ENCODE measurements at regions not wholly inside any gene's neighbourhood (a gene's known extent, or its start where the extent isn't known, plus 50 kb on each side); places are given as distances from the start of the nearest gene placed in this dataset.

DNA sequence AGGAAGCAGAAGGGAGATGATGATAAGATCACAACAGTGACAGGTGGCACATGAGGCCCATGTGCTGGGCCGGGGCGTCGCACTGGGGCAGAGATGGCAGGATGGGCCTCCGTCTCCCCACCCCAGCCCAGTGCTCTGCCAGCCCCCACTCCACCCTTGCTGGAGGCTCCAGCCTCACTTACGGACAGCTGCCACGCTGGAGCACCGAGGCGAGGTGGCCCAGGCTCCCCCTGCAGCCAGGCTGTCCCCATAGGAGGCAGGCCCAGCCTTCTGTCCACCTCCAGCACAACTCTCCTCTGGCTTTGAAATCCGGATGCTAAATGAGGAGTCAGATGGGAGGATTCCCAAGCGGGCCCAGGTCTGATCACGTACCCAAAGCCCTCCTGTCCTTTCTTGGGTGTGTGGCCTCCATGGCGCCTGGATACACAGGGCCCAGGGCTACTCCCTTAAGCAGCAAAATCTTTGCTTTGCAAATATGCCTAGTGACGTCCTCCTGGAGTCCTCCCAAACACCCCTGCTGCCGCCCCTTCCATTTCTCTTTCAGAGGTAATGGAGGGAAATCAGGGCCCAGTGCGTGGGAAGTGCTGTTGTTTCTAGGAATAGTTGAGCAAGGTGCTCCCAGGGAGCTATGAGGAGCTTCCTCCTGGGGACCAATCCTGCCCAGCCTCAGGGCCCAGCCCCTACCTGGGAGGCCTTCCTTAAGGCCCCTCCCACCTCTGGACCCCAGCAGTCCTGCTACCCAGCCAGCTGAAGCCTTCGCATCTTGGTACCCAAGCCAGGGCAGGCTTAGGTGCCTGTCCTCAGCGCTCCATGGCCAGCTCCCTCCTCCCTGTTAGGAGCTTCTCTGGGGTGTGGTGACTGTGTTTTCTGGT is 170.4 kb upstream of the MYCN start:
- intact Hi-C loops (cut with DNase I), result no loop called here
- DNase-seq (ENCODE audit: extremely low spot score), result no peak
- Histone ChIP-seq H3K27ac (replicated peaks in 1 of 4) (no peak overlapping the region), H3K9me3 (no peaks in the 10 kb centered on the region), H3K36me3 (no peaks in the 10 kb centered on the region), H3K4me3 (no peak overlapping the region), H3K27me3 (no peaks in the 10 kb centered on the region), H3K4me1 (no peaks in the 10 kb centered on the region)
- TF ChIP-seq POLR2A (IDR thresholded peaks at IDR 0.05; ENCODE audit: low read depth) (no peak), POLR2AphosphoS5 (IDR thresholded peaks at IDR 0.05) (no peak), EP300 (IDR thresholded peaks at IDR 0.05) (no peak)
- TF ChIP-seq, protein P1, sequence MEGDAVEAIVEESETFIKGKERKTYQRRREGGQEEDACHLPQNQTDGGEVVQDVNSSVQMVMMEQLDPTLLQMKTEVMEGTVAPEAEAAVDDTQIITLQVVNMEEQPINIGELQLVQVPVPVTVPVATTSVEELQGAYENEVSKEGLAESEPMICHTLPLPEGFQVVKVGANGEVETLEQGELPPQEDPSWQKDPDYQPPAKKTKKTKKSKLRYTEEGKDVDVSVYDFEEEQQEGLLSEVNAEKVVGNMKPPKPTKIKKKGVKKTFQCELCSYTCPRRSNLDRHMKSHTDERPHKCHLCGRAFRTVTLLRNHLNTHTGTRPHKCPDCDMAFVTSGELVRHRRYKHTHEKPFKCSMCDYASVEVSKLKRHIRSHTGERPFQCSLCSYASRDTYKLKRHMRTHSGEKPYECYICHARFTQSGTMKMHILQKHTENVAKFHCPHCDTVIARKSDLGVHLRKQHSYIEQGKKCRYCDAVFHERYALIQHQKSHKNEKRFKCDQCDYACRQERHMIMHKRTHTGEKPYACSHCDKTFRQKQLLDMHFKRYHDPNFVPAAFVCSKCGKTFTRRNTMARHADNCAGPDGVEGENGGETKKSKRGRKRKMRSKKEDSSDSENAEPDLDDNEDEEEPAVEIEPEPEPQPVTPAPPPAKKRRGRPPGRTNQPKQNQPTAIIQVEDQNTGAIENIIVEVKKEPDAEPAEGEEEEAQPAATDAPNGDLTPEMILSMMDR (IDR thresholded peaks at IDR 0.05), result no peak
- WGBS, result 74% methylated on average over 16 of the region's 17 CpGs

DNA sequence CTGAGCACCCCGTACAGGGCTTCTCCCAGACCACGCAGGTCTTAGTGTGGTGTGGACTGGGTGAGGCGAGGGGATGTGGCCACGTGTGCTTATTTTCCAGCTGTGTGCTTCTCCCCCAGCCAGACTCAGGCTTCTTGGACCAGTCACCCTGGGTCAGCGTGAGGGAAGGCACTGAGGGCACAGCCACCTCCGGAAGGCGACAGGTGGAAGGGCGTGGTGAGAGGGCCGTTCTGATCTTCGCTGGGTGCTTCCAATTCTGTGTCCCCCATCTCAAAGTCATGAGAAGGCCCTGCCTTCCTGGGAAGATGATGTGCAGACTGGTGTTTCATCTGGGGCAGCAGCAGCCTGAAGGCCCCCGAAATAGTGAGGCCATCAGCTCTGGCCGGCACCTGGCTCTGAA is 169.7 kb upstream of the MYCN start:
- WGBS, result 87% methylated on average over 8 of the region's 12 CpGs
- H3K4me3 ChIP-seq, result no peak overlapping the region
- no peak overlapping the region for H3K27ac ChIP-seq (replicated peaks in 1 of 4)
- no peaks in the 10 kb centered on the region for H3K9me3 ChIP-seq
- DNase-seq (ENCODE audit: extremely low spot score), result no peak
- no peaks in the 10 kb centered on the region for H3K36me3 ChIP-seq
- TF ChIP-seq, protein P1 (IDR thresholded peaks at IDR 0.05), result no peak
- TF ChIP-seq POLR2A (IDR thresholded peaks at IDR 0.05; ENCODE audit: low read depth), result no peak
- no peak for TF ChIP-seq EP300 (IDR thresholded peaks at IDR 0.05)
- no peak for TF ChIP-seq POLR2AphosphoS5 (IDR thresholded peaks at IDR 0.05)
- no peaks in the 10 kb centered on the region for H3K4me1 ChIP-seq
- intact Hi-C loops (cut with DNase I), result no loop called here
- H3K27me3 ChIP-seq, result no peaks in the 10 kb centered on the region

DNA sequence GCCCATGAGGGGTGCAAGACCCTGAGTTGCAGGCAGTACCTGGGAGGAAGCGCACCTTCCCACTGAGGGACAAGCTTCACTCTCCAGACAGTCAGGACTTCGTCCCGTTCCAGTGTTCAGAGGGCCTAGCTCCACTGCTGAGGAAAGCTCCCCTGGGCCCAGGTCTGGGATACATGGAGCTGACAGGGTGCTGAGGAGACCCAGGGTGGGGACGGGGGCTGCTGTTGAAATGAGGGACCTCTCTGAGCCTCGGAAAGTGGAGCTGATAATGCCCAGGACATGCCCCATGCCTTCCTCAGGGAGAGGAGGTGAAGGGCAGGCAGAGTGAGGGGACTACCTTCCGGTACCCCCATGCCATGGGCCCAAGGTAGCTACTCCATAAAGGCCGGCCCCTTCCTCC is 169.2 kb upstream of the MYCN start:
- no peak for DNase-seq (ENCODE audit: extremely low spot score)
- H3K27ac ChIP-seq (replicated peaks in 1 of 4), result no peak overlapping the region
- no peaks in the 10 kb centered on the region for H3K9me3 ChIP-seq
- no peak for TF ChIP-seq POLR2AphosphoS5 (IDR thresholded peaks at IDR 0.05)
- H3K36me3 ChIP-seq, result no peaks in the 10 kb centered on the region
- H3K4me1 ChIP-seq, result no peaks in the 10 kb centered on the region
- intact Hi-C loops (cut with DNase I), result no loop called here
- H3K27me3 ChIP-seq, result no peaks in the 10 kb centered on the region
- H3K4me3 ChIP-seq, result no peak overlapping the region
- 76% methylated on average over 2 of the region's 7 CpGs for WGBS

DNA sequence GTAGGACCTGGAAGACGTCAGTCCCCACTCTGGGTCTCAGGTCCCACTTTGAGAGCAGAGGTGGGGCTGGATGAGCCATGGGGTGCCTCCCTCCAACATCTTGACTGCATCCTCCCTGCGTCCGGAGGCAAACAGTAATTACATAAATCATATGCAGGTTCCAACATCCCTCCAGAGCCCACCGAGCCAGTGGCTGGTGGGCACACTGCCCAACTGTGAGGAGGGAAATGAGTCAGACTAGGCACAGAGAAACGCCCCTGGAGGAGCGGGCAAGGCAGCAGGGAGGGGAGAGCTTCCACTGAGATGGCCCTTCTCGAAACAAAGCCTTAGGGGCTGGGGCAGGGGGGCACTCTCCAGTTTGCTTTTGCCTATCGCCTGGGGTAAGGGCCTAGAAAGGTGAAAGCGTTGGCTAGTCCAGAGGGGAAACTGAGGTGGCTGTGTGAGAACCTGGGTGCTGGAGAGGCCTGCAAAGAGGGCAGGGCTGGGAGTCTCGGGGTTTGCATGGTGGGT is 168.2 kb upstream of the MYCN start:
- Histone ChIP-seq H3K27ac (replicated peaks in 1 of 4) (no peak overlapping the region), H3K27me3 (no peaks in the 10 kb centered on the region), H3K9me3 (no peaks in the 10 kb centered on the region), H3K36me3 (no peaks in the 10 kb centered on the region), H3K4me1 (no peaks in the 10 kb centered on the region), H3K4me3 (no peak overlapping the region)
- no peak for DNase-seq (ENCODE audit: extremely low spot score)
- TF ChIP-seq EP300 (IDR thresholded peaks at IDR 0.05), result no peak
- no peak for TF ChIP-seq POLR2A (IDR thresholded peaks at IDR 0.05; ENCODE audit: low read depth)
- TF ChIP-seq POLR2AphosphoS5 (IDR thresholded peaks at IDR 0.05), result no peak
- TF ChIP-seq, protein P1 (IDR thresholded peaks at IDR 0.05), result no peak
- intact Hi-C loops (cut with DNase I), result no loop called here
- 79% methylated on average over 8 of the region's 10 CpGs for WGBS

DNA sequence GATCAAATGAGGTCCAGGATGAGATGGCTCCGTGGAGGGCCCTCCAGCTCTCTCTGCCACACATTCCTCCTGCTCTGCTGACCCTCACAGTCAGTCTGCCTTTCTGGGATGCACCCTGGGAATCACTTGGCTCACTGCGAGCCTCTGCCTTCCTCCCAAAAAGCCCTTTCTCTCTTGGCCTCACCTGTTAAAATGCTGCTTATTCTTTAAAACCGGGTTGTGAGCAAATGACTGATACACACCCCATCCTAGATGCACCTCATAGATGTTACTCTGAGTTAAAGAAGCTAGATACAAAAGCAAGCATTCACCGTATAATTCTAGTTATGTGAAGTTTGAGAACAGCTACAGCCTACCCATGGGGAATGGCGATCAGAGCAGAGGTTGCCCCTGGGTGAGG is 167.7 kb upstream of the MYCN start:
- no peaks in the 10 kb centered on the region for H3K4me1 ChIP-seq

More for the DNA sequence above, 167.7 kb upstream of the MYCN start:
- TF ChIP-seq POLR2A (IDR thresholded peaks at IDR 0.05; ENCODE audit: low read depth) (no peak), EP300 (IDR thresholded peaks at IDR 0.05) (no peak), POLR2AphosphoS5 (IDR thresholded peaks at IDR 0.05) (no peak)
- TF ChIP-seq, protein P1 (IDR thresholded peaks at IDR 0.05), result no peak
- Histone ChIP-seq H3K36me3 (no peaks in the 10 kb centered on the region), H3K27me3 (no peaks in the 10 kb centered on the region), H3K9me3 (no peaks in the 10 kb centered on the region), H3K27ac (replicated peaks in 1 of 4) (no peak overlapping the region), H3K4me3 (no peak overlapping the region)
- WGBS, result 87% methylated on average over 5 of the region's 5 CpGs
- intact Hi-C loops (cut with DNase I), result no loop called here
- DNase-seq (ENCODE audit: extremely low spot score), result no peak

Data from esophagus muscularis mucosa (tissue), 4 donors.